ENCODE measurements at regions not wholly inside any gene's neighbourhood (a gene's known extent, or its start where the extent isn't known, plus 50 kb on each side); places are given as distances from the start of the nearest gene placed in this dataset.

DNA sequence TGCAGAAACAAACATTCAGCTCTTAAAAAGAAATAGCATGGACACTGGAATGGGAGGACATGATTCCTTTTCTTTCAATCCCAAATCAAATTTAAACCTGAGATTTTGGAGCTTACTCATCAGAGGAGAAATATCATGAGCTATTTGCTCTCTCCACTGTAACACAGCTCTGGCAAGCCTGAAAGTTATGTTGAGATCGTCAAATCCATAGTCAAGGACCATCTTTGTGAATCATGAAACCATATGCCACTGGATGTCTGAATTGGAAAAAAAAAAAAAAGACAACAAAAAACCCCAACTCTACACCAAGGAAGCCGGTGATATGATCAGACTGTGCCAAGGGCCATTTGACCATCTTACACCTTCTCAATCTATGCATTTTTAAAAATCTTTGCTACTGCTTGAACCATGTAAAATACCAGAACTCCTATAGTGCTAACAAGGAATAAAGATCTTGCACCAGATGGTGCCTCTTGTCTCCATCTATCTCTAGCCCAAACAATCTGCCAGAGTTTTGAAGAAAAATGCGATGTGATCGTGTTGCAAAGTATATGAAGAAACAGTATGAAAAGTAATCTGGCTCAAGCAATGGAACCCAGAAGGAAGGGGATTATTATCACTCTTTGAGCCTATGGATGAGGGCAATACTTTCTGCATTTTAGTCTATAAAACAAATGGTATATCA lies 138.1 kb upstream of the MEF2C start:
- TF ChIP-seq, protein P1, sequence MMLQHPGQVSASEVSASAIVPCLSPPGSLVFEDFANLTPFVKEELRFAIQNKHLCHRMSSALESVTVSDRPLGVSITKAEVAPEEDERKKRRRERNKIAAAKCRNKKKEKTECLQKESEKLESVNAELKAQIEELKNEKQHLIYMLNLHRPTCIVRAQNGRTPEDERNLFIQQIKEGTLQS (IDR thresholded peaks at IDR 0.05; ENCODE audit: insufficient read depth, low read depth, low read length): no peak
- TF ChIP-seq EP300 (IDR thresholded peaks at IDR 0.05; ENCODE audit: borderline replicate concordance in 1 of 2, low read depth in 2 of 2, low read length in 2 of 2): no peak
- TF ChIP-seq CTCF (IDR thresholded peaks at IDR 0.05; ENCODE audit: control extremely low read depth in 1 of 3, insufficient read depth in 1 of 3, low read depth in 1 of 3, low read length in 3 of 3): no peak
- TF ChIP-seq SIX5 (IDR thresholded peaks at IDR 0.05; ENCODE audit: low read depth, low read length): no peak
- no peak for TF ChIP-seq POLR2AphosphoS5 (IDR thresholded peaks at IDR 0.05; ENCODE audit: low read depth, low read length)
- no peak for TF ChIP-seq ZNF274 (IDR thresholded peaks at IDR 0.05; ENCODE audit: borderline replicate concordance, extremely low read depth, low read length)
- TF ChIP-seq MAX (IDR thresholded peaks at IDR 0.05): no peak
- no peak for TF ChIP-seq SIRT6 (IDR thresholded peaks at IDR 0.05; ENCODE audit: low read length)
- no peak for TF ChIP-seq KDM5A (IDR thresholded peaks at IDR 0.05; ENCODE audit: low read length)
- no peak for TF ChIP-seq MAFK (IDR thresholded peaks at IDR 0.05; ENCODE audit: low read depth, low read length)
